Hippocampal formation (tissue), 2 donors: ENCODE measurements at regions not wholly inside any gene's neighbourhood (a gene's known extent, or its start where the extent isn't known, plus 50 kb on each side); places are given as distances from the start of the nearest gene placed in this dataset.
"Not testable (repeated sequence)": the region's sequence is repeated elsewhere in the genome, so short reads cannot be mapped to it uniquely, and the experiment has no call there.

ENCODE experiments used
- DNase-seq, 2 donors: peaks; one replicate each; lab custom pipeline; 2025; lab: John Stamatoyannopoulos, UW

DNA sequence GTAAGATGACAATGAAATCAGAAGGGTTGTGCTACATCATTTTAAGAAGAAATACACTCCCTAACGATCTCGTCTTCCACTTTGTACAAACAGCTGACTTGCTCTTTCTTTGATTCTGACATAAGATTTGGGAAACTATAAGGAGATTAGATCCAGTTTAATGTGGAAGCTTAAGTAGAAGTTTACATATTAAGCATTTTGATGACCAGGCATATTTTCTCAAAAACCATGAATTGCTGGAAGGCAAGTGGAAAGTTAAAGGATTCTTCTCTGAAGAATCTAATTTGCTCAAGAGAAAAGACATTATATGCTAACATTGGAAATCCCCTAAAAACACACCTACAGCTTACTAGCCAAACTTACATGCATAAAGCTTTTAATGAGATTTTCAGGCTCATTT lies 531.9 kb upstream of the PTPRD start:
- no peak for DNase-seq

DNA sequence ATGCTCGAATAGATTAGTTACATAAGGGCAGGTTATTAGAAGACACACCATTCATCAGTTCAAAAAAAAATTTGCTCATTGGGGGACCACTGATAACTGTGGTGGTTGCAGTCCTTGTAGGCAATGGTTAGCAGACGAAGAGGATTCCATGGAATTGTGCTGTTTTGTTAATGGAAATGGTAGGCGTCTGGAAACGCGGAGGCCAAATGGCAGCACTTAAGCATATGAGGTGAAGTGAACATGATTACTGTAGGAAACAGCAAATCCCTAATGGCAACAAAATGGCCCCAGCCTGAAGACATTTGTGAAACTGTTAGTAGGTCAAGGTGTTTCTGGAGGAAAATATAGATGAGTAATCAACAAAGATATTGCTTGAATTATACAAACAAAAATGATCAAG lies 535.4 kb upstream of the PTPRD start:
- DNase-seq = no peak

DNA sequence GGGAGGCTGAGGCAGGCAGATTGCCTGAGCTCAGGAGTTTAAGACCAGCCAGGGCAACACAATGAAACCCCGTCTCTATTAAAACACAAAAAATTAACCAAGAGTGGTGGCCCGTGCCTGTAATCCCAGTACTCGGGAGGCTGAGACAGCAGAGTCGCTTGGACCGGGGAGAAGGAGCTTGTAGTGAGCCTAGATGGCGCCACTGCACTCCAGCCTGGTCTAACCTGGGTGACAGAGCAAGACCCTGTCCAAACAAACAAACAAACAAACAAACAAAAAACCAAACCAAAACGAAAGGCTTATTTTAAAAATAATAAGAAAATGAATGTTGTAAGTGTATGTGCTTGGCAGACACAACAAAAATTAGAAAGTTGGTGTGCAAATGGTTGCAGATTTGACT lies 536.3 kb upstream of the PTPRD start:
- DNase-seq = no peak

DNA sequence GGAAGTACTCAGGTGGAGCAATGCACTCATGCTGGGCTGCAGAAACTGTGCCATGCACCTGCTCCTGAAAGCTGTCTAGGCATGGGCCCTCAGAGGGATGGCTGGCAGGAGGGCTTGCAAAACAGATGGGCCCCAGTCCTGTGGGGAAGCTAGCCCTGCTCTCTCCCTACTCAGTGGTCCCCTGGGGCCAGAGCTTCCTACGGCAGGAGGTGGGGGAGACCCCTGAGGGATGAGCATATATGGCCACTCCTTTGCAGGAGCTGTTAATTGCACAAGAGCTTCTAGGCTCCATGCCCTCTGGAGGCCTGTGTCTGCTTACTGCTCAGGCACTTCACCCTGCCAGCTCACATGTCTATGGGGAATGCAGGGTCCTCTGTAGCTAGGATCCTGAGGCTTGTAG lies 545.3 kb upstream of the PTPRD start:
- DNase-seq = no peak

DNA sequence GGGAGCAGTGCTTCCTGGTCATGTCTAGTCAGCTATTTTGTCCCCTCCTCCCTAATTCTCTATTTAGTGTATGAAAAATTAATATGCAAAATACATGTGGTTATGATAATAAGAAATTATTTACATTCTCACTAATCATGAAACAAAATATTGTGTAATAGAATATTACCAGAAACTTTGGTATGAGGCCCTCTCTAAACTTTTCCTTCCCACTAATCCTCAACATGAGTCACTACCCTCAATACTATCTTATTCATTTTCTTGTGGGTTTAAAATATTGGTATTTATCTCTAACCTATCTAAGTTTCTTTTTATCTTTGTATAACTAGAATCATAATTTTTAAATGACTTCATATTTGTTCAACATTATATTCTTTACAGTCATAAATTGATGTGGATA lies 545.9 kb upstream of the PTPRD start:
- no peak for DNase-seq

DNA sequence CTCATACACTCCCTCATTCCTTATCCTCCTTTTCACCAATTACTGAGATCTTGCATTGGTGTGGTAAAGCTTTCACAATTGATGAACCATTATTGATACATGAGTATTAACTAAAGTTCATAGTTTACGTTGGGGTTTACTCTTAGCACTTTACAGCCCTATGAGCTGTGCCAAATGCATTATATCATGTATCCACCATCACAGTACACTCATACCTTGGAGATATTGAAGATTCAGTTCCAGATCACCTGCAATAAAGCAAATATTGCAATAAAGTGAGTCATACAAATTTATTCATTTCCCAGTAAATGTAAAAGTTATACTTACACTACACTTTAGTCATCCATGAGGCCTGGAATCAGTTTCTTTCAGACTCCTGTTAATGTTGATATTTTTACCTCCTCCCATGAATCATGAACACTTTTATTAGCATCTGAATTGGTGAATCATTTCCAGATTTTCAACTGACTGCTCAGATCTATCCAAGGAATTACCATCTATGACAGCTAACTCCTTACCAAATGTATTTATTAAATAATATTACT lies 546.6 kb upstream of the PTPRD start:
- no peak for DNase-seq

DNA sequence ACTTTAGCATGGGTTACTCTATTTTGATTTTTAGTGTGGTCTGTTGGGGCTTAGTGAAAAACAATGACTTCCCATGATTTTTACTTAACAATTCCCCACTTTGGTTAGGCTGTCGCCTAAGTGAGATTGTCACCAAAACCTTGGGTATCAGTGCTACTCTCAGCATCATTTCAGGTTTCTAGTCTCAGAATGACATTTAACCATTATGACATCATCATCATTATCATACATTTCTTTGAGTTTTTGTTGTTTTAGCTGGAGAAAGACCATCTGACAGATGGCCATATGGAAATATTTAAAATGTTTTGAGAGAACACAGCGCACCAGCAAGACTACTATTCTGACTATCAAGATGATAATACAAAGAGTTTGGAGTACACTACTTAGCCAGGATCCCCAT lies 551.0 kb upstream of the PTPRD start:
- DNase-seq = no peak

DNA sequence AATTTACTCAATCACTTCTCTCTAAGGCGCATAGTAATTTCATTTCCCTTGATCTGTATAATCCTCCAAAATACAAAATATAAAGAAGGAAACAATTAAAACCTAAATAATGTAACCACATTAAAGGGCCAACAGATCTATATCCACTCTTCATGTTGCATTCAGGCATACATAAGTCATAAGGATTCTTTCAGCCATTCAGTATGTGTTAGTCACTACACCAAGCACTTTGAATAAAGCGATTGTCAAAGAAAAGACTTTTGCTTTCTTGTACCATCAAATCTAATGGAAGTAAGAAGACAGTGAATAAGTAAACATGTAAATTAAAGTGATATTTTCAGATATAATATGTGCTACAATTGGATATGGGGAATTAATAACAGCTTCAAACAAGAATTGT lies 569.2 kb upstream of the PTPRD start:
- no peak for DNase-seq

DNA sequence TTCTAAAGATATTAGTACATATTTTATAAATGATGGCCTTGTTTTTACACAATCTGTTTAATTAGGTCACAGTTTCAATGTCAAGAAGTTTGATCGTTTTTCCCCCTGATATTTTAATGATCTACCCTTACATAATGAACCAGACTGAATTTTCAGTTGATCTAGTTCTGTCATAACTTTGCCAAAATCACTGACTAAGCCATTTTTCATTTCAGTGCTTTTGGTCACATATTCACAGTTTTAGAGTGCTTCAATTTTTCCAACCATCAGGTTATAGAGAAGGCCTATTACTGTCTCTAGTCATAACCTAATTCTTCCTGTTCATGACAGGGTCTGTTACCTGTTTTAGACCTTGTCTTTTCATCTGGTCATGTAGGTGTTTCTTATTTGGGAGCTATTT lies 577.9 kb upstream of the PTPRD start:
- DNase-seq = no peak

DNA sequence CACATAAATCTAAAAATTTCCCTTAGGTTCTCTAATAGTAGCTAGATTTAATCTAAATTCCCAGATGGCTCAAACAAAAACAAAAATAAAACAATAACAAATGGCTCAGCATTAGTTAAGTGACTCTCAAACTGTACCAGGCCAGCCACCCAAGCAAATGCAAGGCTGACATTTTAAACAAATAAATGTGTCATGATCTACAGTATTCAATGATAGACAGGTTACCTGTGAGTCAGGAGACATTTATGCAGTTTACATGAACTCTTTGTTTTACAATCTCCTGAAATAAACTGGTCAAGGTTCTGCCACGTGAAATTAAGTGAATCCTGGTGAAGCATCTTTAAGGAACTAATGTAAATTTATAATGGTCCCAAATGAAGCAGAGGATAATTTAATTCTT lies 580.2 kb upstream of the PTPRD start:
- no peak for DNase-seq

DNA sequence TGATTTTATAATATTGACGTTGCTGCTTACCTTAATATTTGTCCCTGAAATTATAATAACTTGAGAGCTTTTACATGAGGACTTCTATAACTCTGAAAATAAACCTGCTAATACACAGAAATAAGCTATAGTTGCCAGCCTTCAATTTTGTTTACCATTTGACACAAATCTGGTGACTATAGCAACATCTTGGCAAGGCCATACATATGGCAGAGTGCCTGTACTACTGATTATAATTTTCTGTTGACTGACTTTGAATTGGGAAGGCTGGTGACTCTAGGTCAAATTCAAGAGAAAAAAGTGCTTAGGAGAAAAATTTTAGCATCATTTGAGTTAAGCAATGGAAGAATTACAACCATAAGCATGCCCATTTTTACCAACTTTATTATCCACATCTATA lies 581.4 kb upstream of the PTPRD start:
- no peak for DNase-seq

DNA sequence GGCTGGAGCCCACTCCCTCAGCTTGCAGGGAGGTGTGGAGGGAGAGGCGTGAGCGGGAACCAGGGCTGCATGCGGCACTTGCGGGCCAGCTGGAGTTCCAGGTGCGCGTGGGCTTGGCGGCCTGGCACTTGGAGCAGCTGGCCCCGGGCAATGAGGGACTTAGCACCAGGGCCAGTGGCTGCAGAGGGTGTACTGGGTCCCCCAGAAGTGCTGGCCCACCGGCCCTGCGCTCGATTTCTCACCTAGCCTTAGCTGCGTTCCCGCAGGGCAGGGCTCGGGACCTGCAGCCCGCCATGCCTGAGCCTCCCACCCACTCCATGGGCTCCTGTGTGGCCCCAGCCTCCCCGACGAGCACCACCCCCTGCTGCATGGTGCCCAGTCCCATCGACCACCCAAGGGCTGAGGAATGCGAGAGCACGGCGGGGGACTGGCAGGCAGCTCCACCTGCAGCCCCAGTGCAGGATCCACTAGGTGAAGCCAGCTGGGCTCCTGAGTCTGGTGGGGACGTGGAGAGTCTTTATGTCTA lies 584.1 kb upstream of the PTPRD start:
- not testable (repeated sequence) for DNase-seq

DNA sequence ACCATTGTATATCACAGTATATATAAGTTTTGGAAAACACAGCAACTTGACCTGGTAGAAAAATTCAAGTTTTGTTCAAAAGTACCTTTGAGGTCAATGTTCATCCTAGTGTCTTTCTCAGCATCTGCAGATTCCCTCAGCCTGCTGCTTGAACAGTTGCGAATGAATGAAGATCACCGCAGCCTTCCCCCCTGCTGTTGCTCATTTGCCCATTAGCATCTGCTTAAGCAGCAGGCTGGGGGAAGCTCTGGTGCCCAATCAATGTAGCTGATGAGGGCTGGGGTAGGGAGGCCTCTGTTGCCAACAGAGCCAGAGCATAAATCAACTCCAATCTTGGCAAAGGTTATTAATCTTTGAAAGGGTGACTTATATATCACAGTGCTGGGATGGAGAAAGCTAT lies 586.5 kb upstream of the PTPRD start:
- no peak for DNase-seq

DNA sequence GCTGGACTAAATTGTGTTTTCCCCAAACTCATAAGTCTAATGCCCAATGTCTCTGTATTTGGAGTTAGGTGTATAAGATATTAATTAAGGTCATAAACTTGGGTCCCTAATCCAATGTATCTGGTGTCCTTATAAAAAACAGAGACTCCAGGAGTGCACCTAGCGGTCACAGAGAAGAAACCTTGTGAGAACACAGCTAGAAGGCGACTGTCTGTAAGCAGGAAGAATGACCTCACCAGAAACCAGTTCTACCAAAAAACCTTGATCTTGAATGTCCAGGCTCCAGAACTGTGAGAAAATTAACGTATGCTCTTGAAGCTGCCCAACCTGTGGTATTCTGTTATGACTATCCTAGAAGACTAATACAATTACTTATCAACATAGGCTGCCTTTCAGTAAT lies 591.7 kb upstream of the PTPRD start:
- DNase-seq = no peak

DNA sequence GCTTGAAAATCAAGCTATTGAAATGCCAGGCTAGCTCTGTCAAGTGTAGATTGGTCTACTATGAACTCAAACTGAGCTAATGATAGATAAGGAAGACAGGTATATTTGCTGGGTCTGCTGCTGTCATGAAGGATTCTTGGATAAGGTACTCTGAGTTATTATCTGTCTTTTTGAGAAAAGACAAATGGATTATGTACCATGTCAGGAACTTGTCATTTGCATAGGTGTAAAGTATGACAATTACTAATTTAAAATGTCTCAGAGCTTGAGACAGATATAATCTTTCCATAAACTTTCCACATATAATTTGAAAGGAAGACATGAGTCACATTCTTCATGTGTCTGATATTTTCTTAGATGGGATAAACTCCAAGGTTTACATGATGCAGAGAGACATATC lies 594.1 kb upstream of the PTPRD start:
- no peak for DNase-seq

DNA sequence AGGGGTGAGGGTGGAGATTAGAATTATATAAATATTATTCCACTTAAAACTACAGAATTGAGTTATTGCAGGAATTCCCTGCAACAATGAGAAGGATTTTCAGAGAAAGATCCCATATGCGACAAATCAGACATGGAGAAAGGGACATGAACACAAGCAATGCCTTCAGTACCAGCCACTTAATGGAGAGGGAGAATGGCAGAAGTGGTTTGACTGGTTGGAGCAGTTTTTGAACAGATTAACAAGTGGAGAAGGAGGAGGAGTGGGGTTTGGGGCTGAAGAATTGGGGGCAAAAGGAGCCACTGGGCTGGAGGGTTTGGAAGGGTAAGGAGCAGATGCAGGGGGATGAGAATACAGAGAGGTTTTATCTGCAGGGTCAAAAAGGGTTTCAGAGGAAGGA lies 620.9 kb upstream of the PTPRD start:
- DNase-seq = no peak

DNA sequence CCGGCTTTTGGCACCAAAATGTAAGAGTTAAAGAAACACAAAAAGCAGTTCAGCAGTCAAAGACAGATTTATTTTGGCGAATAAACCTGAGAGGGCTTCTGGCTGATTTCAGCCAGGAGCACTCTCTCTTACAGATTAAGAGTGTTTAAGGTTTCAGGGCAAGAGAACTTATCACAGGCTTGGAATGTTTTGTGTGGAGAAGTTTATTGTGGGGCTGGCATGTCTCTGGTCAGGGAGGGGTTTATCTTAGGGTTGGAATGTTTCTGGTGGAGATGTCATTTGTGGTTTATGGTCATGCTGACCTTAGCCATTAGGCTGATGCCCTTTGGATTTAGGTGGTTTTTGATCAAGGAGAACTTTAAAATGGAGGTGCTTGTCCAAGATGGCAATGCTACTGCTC lies 622.3 kb upstream of the PTPRD start:
- no peak for DNase-seq

DNA sequence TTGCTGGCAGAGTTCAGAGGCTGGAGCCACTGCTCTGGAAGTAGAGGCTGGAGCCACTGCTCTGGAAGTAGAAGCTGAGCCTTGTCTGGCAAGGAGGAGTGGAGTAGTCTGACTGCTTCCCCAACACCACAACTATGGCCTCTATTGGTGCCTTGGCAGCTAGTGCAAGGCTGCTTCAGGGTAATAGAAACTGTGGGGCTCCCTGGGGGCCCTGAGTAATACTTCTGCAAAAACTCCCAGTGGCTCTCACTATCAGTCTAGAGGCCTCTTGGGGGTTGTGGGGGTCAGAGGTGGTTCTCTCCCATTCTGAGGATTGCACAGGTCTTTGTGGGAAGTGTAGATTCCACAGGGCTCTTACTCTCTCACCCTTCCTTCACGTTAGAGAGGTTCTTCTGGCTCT lies 629.0 kb upstream of the PTPRD start:
- DNase-seq = no peak

DNA sequence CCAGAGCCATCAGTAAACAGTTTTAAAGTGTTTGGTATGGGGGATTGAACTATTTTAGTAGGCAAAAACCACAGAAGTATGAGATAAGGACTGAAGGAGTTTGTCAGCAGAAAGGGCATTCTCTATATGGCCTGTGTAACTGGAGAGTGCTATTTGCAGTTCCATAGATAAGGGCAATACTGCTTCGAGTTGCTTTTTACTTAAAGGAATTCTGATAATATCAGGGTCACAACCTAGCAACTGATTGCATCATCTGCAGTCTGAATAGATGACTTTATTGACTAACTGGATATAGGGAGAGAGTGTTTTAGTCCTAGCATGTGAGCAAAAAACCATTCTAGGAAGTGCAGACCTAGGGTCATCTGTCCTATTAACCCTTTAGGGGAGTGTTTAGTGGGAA lies 645.2 kb upstream of the PTPRD start:
- no peak for DNase-seq

DNA sequence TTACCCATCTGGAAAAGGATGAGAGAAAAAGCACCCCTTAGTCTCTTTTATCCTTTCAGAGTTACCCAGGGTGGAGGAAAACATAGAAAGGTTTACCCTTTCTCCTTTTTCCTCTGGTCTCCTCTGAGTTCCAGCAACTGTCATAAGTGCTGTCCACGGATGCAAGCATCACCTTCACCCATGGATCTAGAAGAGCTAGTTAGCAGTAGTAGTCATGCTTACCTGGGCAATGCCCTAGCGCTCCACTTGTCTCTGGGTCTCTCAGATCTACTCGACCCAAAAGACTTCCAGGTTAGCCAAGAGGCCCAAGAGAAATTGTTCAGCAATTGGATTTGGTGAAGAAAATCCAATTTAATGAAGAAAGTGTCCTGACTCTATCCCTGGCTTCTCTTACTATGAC lies 656.2 kb upstream of the PTPRD start:
- DNase-seq = no peak

DNA sequence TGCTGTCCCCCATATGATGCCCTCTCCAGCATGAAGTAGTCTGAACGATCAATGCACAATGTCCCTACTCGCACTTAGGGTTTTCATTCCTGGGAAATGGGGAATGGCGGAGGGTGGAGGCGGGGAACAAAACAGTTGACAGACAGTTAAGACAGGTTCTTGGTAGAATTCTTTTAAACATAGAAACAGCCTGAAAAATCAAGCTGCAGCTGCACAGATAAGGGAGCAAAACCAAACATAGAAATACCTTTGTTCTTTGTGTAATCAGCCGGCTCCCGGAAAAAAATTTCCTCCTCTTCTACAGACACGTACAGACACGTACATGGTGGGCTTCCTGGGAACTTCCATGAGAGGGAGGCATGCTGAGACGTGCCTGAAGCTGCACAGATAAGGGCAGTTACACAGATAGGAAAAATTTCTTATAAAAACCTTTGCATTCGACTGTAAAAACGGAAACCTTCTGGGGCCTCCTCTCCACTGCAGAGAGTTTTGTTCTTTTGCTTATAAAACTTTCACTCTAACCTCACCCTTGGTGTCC lies 662.4 kb upstream of the PTPRD start:
- no peak for DNase-seq

DNA sequence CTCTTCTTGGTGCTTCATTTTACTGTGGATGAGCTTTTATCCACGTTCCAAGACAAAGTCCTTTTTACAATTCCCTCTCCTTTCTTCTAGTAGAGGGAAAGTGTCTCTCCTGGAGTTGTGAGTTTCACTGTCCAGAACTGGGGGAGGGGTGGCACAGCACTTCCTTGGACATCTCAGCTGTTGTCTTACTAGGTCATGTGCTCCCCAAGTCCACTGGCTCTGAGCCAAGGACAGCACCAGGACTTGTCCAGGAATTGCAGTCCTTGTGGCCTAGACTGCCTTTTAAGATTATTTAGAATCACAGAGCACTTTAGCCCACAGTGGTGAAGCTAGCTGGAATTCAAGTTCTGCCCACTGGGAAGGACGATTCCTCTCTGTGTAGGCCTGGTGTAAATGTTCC lies 700.2 kb upstream of the PTPRD start:
- DNase-seq = no peak

DNA sequence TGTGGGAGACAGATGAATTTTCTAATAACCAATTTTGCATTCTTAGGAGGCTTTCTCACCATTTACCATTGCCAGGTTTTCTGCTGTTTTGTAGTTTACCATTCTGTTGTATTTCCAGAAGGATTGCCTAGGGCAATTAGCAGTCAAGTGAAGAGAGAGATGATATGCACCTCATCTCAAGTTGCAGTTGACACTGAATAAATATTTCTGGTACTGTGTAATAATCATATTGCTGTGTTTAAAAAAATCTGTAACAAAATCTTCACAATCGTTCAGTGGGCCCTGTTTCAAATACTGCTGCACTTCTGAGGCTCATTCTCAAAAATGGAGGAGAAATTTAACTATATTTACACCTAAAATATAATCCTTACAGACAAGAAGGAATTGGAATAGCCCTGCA lies 706.1 kb upstream of the PTPRD start:
- no peak for DNase-seq

DNA sequence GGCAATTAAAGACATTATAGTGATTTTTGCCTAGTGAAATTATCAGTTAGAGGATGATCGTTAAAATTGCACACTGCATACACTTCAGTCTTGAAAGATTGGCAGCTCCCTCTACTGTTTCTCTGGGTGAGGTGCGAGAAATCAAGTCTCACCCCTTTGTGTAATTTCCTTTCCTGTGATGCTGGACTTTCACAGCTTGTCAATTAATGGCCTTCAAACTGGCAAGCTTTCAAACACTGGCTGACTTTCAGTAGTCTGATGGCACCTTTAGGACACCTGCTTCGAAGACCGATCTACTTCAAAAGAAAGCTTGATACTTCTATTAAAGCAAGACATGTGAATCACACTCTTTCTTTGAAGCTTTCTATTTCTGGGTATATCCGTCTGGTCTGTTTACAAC lies 706.7 kb upstream of the PTPRD start:
- DNase-seq = peak in 1 of 2 donors; percentile 57

DNA sequence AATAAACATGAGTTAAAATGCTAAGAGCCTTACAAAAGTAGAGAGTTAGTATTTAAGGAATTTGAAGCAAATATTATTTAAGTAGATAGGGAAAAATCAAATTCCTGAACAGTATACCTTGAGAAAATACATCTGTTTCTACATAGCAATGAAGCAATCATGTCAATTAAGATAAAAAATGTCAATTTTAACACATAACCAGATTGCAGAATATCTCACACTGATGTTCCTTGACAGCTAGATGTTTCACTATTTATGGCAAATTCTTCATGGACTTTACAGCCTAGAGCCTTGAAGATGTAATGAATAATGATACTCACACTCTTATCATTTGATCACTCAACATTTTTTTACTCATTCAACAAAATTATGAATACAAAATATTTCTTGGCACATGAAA lies 708.2 kb upstream of the PTPRD start:
- no peak for DNase-seq
